B cell (primary cell): ENCODE measurements at regions not wholly inside any gene's neighbourhood (a gene's known extent, or its start where the extent isn't known, plus 50 kb on each side); places are given as distances from the start of the nearest gene placed in this dataset.

Experiments
- CTCF ChIP-seq: fragments of 200-600 bp; IDR thresholded peaks from one replicate; pipeline ENCODE4 v1.8.0; 2022; ENCODE audit warnings: antibody characterized with exemption, mild to moderate bottlenecking
- EZH2 ChIP-seq: IDR thresholded peaks from 2 replicates; pipeline ENCODE4 v1.6.1; 2012; ENCODE audit warnings: borderline replicate concordance, low read depth, mild to moderate bottlenecking, moderate library complexity, low read length; ENCODE audit not compliant: insufficient read depth, poor library complexity, severe bottlenecking

- no peak for TF ChIP-seq CTCF
- TF ChIP-seq EZH2 = no peak
These were observed 101.4 kb upstream of the ATP5MC3 start for GRCh38 chr2:175282886-175283285.
